ENCODE measurements at regions not wholly inside any gene's neighbourhood (a gene's known extent, or its start where the extent isn't known, plus 50 kb on each side); places are given as distances from the start of the nearest gene placed in this dataset.
"Not testable (repeated sequence)": the region's sequence is repeated elsewhere in the genome, so short reads cannot be mapped to it uniquely, and the experiment has no call there.

DNA sequence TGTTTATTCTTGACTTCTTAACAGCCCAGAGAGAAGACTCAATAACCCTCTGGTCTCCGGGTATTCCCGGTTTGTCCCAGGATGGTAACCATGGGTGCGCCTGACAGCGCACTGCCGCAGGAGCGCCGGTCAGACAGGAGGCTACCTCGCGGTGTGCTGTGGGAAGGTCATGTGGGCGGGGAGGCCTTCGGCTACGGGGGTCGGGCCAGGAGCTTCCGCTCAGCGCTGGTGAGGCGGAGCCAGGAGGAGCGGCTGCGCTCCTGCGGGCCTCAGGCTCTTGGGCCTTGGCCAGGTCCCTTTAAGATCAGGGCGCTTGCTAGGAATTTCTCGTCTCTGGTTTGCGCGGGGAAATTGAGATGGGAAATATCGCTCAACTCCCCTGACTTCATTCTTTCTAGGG is 182.3 kb upstream of the NDN start:
- no peaks in the 10 kb centered on the region for H3K36me3 ChIP-seq
- TF ChIP-seq, protein P1, sequence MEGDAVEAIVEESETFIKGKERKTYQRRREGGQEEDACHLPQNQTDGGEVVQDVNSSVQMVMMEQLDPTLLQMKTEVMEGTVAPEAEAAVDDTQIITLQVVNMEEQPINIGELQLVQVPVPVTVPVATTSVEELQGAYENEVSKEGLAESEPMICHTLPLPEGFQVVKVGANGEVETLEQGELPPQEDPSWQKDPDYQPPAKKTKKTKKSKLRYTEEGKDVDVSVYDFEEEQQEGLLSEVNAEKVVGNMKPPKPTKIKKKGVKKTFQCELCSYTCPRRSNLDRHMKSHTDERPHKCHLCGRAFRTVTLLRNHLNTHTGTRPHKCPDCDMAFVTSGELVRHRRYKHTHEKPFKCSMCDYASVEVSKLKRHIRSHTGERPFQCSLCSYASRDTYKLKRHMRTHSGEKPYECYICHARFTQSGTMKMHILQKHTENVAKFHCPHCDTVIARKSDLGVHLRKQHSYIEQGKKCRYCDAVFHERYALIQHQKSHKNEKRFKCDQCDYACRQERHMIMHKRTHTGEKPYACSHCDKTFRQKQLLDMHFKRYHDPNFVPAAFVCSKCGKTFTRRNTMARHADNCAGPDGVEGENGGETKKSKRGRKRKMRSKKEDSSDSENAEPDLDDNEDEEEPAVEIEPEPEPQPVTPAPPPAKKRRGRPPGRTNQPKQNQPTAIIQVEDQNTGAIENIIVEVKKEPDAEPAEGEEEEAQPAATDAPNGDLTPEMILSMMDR (IDR thresholded peaks at IDR 0.05) = no peak
- H3K4me3 ChIP-seq = peak overlapping the region in 2 of 4 donors; percentile 6 to 25
- peak; percentile 43 to 69 (median 63) for DNase-seq
- H3K27ac ChIP-seq = no peak overlapping the region
- WGBS, 2 donors = 23 to 24% methylated on average over 24 of the region's 24 CpGs
- H3K4me1 ChIP-seq = no peaks in the 10 kb centered on the region
- H3K9me3 ChIP-seq = no peaks in the 10 kb centered on the region
- H3K27me3 ChIP-seq = peaks cover 0 to 8% (median 0%) of the 10 kb centered on the region in 4 donors
- FAIRE-seq = no peak
- peak; percentile 68 to 100 (median 92) for ATAC-seq
- intact Hi-C loops (cut with DNase I) = loop anchor here in 1 of 3 donors (5.0 kb wide), 1 partner anchor 222 kb away; the partner anchor contains the start of gene MAGEL2

DNA sequence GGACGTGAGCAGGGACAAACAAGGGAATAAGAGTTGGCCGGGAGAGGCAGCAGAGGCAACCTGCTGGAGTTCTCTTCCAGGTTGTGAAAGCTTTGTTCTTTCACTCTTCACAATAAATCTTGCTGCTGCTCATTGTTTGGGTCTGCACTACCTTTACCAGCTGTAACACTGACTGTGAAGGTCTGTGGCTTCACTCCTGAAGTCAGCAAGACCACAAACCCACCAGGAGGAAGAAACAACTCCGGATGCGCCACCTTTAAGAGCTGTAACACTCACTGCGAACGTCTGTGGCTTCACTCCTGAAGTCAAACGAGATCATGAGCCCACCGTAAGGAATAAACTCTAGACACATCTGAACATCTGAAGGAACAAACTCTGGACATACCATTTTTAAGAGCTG is 186.5 kb upstream of the NDN start:
- H3K4me3 ChIP-seq; H3K27me3 ChIP-seq; ATAC-seq; intact Hi-C loops (cut with DNase I); DNase-seq; H3K27ac ChIP-seq; H3K36me3 ChIP-seq; FAIRE-seq; H3K4me1 ChIP-seq; H3K9me3 ChIP-seq: not testable (repeated sequence)
- 66 to 70% methylated on average over 8 of the region's 8 CpGs for WGBS, 2 donors

DNA sequence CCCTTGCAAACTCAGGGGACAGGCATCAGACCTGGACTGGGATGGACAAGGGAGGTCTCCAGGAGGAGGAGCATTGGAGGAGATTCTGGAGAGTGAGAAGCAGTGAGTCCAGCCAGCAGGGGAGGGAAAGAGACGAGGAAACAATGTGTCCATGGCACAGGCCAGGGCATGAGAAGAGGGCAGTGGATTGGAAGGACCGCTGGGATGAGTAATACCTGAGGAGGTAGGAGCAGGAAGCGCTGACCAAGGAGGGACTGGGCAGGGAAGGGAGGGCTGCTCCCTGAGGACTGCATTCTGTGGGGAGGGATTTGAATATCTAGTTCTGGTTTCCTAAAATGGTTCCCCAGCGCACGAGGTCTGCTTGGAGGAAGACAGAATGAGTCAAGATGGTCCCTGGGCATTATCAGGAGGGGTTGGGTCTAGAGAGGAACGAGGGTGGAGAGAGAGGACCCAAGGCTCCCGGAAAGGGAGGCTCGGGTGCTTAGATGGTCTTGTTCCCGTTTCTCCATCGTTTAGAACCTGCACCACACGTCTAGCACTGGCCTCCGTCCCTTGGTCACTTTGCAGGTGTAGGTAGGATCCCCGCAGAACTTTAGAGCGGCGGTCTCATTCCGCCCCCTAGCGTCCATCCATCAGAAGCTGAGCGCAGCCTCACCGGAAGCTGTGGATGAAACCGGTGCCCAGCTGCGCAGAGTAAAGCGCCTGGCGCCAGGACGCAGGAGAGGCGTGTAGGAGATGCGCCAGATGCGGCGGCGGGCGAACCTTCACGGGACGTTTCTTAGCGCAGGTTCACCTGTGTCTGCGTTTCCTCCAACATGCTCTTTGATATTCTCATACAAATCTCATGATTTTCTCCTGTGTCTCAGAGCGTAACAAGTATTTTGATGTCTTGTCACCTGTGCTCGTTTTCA is 190.7 kb upstream of the NDN start:
- Histone ChIP-seq H3K27ac (no peak overlapping the region), H3K4me3 (no peak overlapping the region), H3K9me3 (no peaks in the 10 kb centered on the region), H3K36me3 (no peaks in the 10 kb centered on the region), H3K4me1 (no peaks in the 10 kb centered on the region), H3K27me3 (peaks cover 0 to 5% (median 0%) of the 10 kb centered on the region in 4 donors)
- TF ChIP-seq, protein P1 (IDR thresholded peaks at IDR 0.05) = peak; percentile 61 to 69 (median 65)
- 17% methylated on average over 36 of the region's 36 CpGs for WGBS, 2 donors
- DNase-seq = peak; percentile 61 to 88 (median 77)
- no peak for FAIRE-seq
- intact Hi-C loops (cut with DNase I) = loop anchor here in 1 of 3 donors (5.0 kb wide), 1 partner anchor 230 kb away; the partner anchor contains the start of gene MAGEL2
- peak; percentile 96 to 100 (median 98) for ATAC-seq

DNA sequence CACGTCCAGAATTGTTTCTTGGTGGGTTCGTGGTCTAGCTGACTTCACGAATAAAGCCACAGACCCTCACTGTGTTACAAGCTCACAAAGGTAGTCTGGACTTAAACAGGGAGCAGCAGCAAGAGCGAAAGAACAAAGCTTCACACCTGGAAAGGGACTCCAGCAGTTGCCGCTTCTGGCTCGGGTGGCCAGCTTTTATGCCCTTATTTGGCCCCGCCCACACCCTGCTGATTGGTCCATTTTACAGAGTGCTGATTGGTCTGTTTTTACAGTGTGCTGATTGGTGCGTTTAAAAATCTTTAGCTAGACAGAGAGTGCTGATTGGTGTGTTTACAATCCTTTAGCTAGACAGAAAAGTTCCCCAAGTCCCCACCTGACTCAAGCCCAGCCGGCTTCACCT is 194.2 kb upstream of the NDN start:
- no peak for DNase-seq
- H3K4me3 ChIP-seq = no peak overlapping the region
- TF ChIP-seq, protein P1 (IDR thresholded peaks at IDR 0.05) = no peak
- H3K27ac ChIP-seq = no peak overlapping the region
- H3K4me1 ChIP-seq = no peaks in the 10 kb centered on the region
- H3K9me3 ChIP-seq = no peaks in the 10 kb centered on the region
- no peak for FAIRE-seq
- ATAC-seq = no peak
- H3K27me3 ChIP-seq = peaks cover 0 to 5% (median 2%) of the 10 kb centered on the region in 4 donors
- 57 to 58% methylated on average over 9 of the region's 9 CpGs for WGBS, 2 donors
- H3K36me3 ChIP-seq = no peaks in the 10 kb centered on the region
- intact Hi-C loops (cut with DNase I) = no loop called here

DNA sequence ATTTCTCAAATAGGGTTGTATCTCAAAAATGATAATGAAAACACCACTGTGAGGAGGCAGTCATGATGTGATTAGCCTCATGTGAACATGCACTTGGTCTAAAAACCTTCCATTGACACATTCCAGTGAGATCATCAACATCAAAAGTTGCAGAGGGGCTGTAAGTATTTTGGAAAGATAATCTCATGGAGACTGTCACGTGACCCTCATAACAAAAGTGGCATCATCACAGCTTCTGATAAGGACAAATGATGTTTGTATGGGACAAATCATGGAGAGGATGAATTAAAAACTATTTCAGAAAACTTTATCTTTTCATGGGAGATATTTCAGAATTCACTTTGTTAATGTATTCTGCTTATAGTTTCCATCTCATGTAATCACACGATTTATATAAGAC is 203.1 kb upstream of the NDN start:
- no peaks in the 10 kb centered on the region for H3K36me3 ChIP-seq
- no peak overlapping the region for H3K4me3 ChIP-seq
- H3K9me3 ChIP-seq = no peaks in the 10 kb centered on the region
- TF ChIP-seq, protein P1 (IDR thresholded peaks at IDR 0.05) = no peak
- H3K27ac ChIP-seq = no peak overlapping the region
- FAIRE-seq = no peak
- ATAC-seq = no peak
- H3K27me3 ChIP-seq = no peaks in the 10 kb centered on the region
- DNase-seq = no peak
- intact Hi-C loops (cut with DNase I) = no loop called here
- 37 to 48% methylated on average over 2 of the region's 2 CpGs for WGBS, 2 donors
- no peaks in the 10 kb centered on the region for H3K4me1 ChIP-seq

Measured in pancreas (tissue), 10 donors.